ENCODE measurements at regions not wholly inside any gene's neighbourhood (a gene's known extent, or its start where the extent isn't known, plus 50 kb on each side); places are given as distances from the start of the nearest gene placed in this dataset.
"Not testable (repeated sequence)": the region's sequence is repeated elsewhere in the genome, so short reads cannot be mapped to it uniquely, and the experiment has no call there.

- no peak for DNase-seq
Observed at GRCh38 chrX:500481-501010, 113.8 kb upstream of the PPP2R3B start.

GRCh38 chrX:506341-506740, 119.6 kb upstream of the PPP2R3B start:
- no peak for DNase-seq

GRCh38 chrX:508163-508562, 121.5 kb upstream of the PPP2R3B start:
- DNase-seq: no peak

GRCh38 chrX:508821-509220, 121.8 kb upstream of the SHOX start:
- not testable (repeated sequence) for DNase-seq

GRCh38 chrX:511089-511488, 119.5 kb upstream of the SHOX start:
- DNase-seq: not testable (repeated sequence)

DNA sequence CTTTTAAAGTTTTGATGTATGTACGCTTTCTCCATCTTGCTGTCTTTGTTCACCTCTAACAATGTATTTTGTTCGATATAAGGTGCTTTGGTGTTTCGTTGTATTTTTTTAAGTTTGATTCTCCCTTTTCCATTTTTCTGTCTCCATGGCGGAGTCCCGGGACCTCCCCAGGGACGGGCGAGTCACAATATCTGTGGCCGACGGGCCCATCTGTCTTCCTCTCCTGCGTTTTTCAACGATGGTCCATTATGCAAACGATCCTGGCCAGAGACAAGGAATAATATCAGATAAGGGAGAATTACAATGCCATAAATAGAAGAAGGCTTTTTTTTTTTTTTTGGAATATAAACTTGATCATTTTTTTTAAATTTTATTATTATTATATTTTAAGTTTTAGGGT, 112.3 kb upstream of the SHOX start:
- no peak for DNase-seq

DNA sequence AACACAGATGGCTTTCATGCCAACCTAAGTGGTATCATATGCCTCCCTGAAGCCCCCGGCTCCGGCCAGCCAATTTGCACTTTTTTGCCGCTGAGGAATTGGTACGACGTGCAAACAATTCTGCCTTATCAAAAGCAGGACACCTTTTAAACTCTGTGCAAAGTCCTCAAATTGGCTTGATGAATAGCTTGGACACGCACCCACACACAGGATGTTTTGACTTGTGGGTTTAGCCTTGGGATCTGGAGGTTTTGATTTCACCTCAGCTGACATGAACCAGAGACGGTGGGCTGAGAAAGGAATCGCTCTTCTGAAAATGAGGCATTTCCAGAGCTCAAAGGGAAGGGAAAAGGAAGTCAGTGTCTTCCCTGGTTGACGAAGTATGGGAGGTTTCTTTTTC, 110.8 kb upstream of the SHOX start:
- no peak for DNase-seq

DNA sequence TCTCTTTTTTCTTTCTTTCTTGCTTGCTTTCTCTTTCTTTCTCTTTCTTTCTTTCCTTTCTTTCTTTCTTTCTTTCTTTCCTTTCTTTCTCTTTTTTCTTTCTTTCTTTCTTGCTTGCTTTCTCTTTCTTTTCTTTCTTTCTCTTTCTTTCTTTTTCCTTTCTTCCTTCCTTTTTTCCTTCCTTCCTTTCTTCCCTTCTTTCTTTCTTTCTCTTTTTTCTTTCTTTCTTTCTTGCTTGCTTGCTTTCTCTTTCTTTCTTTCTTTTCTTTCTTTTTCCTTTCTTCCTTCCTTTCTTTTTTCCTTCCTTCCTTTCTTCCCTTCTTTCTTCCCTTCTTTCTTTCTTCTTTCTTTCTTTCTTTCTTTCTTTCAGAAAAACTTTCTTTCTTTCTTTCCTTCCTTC, 108.1 kb upstream of the SHOX start:
- no peak for DNase-seq

DNA sequence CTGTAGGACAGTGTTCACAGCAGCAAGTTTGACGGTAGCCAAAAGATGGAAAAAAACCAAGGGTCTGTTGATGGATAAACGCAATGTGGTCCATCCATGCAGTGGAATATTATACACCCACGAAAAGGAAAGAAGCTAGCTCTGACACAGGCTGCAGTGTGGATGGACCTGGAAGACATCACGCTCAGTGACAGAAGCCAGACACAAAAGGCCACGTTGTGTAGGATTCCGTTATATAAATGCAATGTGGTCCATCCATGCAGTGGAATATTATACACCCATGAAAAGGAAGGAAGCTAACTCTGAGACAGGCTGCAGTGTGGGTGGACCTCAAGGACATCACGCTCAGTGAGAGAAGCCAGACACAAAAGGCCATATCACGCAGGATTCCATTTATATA, 105.5 kb upstream of the SHOX start:
- no peak for DNase-seq

GRCh38 chrX:526295-527224, 104.0 kb upstream of the SHOX start:
- no peak for DNase-seq

DNA sequence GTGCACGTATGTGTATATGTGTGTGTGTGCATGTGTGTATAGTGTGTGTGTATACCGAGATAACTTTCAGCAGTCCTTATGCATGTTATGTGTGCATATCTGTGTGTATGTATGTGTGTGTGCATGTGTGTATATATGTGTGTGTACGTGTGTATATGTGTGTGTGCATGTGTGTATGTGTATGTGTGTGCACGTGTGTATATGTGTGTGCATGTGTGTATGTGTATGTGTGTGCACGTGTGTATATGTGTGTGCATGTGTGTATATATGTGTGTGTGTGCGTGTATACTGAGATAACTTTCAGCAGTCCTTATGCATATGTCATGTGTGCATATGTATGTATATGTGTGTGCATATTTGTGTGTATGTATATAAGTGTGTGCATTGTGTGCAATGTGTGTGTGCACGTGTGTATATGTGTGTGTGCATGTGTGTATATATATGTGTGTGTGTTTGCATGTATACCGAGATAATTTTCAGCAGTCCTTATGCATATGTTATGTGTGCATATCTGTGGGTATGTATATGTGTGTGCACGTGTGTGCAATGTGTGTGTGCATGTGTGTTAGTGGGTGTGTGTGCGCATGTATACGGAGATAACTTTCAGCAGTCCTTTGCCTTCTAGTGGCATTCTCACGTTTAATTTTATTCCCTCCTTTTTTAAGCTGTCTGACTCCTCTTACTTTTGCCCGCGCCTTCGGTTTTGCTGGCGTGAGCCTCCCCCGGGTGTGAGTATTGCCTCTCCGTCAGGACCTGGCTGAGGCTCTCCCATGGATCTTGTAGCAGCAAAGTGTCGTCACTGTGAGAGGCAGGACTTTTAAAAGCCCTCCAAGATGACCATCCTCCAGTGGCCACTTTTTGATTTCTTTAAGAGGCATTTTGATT, 99.6 kb upstream of the SHOX start:
- no peak for DNase-seq

GRCh38 chrX:531611-531936, 99.0 kb upstream of the SHOX start:
- DNase-seq: no peak

GRCh38 chrX:534804-535203, 95.8 kb upstream of the SHOX start:
- no peak for DNase-seq

GRCh38 chrX:536616-537015, 94.0 kb upstream of the SHOX start:
- no peak for DNase-seq

DNA sequence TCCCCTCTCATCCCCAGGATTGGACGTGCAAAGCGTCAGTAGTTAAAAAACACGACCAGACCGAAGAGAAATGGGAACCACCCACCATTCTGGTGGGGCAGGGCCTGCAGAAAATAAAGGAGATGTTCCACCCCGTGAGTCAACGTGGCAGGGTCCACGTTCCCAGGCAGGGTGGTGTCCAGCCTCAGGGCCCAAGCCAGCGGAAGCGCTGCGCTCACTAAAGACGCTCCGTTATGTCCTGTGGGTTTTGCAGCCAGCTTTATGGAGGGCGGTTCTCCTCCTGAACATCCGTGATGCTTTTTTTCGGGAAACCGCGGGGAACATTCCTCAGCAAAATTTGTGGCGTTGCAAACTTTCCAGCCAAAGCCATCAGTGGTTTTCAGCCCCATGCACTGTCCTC, 93.4 kb upstream of the SHOX start:
- no peak for DNase-seq

- no peak for DNase-seq
Observed at GRCh38 chrX:538311-538710, 92.3 kb upstream of the SHOX start.

- not testable (repeated sequence) for DNase-seq
Observed at GRCh38 chrX:541006-541405, 89.6 kb upstream of the SHOX start.

DNA sequence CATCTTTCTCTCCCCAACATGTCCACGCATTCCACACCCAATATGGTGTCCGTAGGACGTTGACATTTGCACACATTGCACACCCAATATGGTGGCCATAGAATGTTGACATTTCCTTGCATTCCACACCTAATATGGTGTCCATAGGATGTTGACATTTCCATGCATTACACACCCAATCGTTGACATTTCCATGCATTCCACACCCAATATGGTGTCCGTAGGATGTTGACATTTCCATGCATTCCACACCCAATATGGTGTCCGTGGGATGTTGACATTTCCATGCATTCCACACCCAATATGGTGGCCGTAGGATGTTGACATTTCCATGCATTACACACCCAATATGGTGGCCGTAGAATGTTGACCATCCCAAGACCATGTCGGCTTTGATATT, 88.4 kb upstream of the SHOX start:
- DNase-seq: peak; percentile 1

DNA sequence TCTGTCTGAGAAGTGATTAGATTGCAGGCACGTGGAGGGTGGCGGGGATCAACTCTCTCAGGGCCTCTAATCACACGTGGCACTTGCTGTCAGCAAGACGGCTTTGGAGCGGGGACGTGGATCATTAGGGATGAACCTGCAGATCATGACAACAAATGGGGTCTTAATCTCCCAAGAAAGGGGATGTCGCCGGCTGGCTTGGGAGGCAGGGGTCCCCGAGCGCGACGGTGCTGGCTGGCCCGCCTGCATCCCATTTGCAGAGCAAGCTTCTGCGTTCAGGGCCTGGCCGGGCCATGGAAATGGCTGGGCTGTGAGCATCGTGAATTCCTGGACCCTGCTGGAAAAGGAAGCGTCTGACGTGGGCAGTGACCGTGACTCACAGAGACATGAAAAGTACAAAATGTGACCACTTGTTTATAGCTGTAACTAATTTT, 85.1 kb upstream of the SHOX start:
- no peak for DNase-seq

- DNase-seq: no peak
Observed at GRCh38 chrX:550514-550913, 80.1 kb upstream of the SHOX start.

GRCh38 chrX:551306-551705, 79.3 kb upstream of the SHOX start:
- DNase-seq: no peak

DNA sequence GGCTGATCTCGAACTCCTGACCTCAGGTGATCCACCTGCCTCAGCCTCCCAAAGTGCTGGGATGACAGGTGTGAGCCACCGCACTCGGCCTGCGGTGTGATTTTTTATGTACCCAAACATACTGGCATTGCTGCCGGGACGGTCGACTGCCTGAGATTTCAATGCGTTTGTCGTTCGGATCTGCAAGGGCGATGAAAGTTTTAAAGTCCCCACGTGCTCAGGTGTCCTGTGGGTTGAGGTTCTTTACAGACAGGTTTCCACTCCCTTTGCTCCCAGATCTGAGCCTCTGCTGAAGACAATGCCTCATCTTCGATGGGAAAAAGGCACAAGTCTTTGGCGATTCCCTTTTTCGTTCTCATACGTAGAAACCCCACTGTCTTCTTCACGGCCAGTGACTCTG, 78.1 kb upstream of the SHOX start:
- DNase-seq: no peak

- no peak for DNase-seq
Observed at GRCh38 chrX:554271-554670, 76.3 kb upstream of the SHOX start.
